MM.1S (cell line): ENCODE measurements at regions not wholly inside any gene's neighbourhood (a gene's known extent, or its start where the extent isn't known, plus 50 kb on each side); places are given as distances from the start of the nearest gene placed in this dataset.

Experiments used
- CTCF ChIP-seq: fragments of 300-600 bp; sonication (generic); IDR thresholded peaks from 2 replicates; pipeline ENCODE4 v1.5.1; 2016; ENCODE audit warnings: antibody characterized with exemption, low read length, mixed read lengths
- EZH2 ChIP-seq: fragments of 300-600 bp; sonication (generic); optimal IDR thresholded peaks from 2 replicates; pipeline ENCODE3; 2017; ENCODE audit warnings: low read depth, mild to moderate bottlenecking, antibody characterized with exemption, low read length, mixed read lengths
- EZH2phosphoT487 ChIP-seq: fragments of 300-600 bp; sonication (generic); IDR thresholded peaks from 2 replicates; pipeline ENCODE4 v1.6.1; 2018; ENCODE audit warnings: antibody characterized with exemption, low read length

- TF ChIP-seq CTCF, result no peak
- no peak for TF ChIP-seq EZH2
- TF ChIP-seq EZH2phosphoT487, result no peak
These were observed 497.2 kb upstream of the PIK3C3 start for GRCh38 chr18:41457765-41458326.
